ENCODE measurements at regions not wholly inside any gene's neighbourhood (a gene's known extent, or its start where the extent isn't known, plus 50 kb on each side); places are given as distances from the start of the nearest gene placed in this dataset.

DNA sequence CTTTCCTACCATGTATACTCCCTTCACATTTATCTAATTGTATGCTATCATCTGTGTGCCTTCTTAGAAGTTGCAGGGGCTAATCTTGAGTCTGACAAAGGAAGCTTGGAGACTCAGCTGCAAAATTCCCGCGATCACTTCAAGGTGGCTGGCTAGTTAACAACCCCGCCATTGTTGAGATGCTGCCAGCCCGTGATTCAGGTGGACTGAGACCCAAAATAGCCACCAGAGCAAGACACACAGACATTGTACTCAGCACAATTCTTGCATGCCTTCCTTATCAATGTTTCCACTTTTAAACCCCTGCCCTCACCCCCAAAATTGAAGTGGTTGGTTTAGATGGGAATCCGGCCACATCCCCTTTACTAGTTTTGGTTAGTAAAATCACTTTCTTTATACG, 225.8 kb upstream of the ZNF717 start:
- H3K27ac Mint-ChIP-seq = no peak overlapping the region
- no peaks in the 10 kb centered on the region for H3K27me3 Mint-ChIP-seq
- DNase-seq (no peak), ATAC-seq (ENCODE audit: low read depth) (no peak)
- H3K9me3 Mint-ChIP-seq = peaks cover 5% of the 10 kb centered on the region
- ChIA-PET CTCF (no interaction called here), POLR2A (no interaction called here)
- no peaks in the 10 kb centered on the region for H3K4me1 Mint-ChIP-seq
- TF ChIP-seq, protein P1, sequence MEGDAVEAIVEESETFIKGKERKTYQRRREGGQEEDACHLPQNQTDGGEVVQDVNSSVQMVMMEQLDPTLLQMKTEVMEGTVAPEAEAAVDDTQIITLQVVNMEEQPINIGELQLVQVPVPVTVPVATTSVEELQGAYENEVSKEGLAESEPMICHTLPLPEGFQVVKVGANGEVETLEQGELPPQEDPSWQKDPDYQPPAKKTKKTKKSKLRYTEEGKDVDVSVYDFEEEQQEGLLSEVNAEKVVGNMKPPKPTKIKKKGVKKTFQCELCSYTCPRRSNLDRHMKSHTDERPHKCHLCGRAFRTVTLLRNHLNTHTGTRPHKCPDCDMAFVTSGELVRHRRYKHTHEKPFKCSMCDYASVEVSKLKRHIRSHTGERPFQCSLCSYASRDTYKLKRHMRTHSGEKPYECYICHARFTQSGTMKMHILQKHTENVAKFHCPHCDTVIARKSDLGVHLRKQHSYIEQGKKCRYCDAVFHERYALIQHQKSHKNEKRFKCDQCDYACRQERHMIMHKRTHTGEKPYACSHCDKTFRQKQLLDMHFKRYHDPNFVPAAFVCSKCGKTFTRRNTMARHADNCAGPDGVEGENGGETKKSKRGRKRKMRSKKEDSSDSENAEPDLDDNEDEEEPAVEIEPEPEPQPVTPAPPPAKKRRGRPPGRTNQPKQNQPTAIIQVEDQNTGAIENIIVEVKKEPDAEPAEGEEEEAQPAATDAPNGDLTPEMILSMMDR (IDR thresholded peaks at IDR 0.05) = no peak
- no peak overlapping the region for H3K4me3 Mint-ChIP-seq
- H3K36me3 Mint-ChIP-seq (ENCODE audit: low read depth) = no peaks in the 10 kb centered on the region
- intact Hi-C loops (cut with micrococcal nuclease) = no loop called here

DNA sequence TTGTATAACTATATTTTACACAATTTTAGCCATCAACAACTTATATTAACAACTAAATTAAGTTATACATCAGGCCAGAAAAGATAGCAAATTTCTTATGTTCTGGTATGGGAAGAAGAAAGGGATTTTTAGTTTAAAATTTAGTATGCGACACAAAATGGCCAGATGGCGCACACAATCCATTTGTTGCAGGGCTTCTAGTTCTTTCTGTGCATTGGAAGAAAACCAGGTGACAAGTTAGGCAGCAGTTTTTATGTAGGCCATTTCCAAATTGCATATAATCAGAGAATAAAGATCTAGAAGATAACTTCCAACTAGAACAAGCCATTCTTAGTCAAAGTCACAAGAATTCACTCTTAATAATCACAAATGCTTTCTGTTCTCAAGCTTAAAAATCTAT, 230.1 kb upstream of the ZNF717 start:
- ChIA-PET CTCF (no interaction called here), POLR2A (no interaction called here)
- no peaks in the 10 kb centered on the region for H3K27me3 Mint-ChIP-seq
- H3K36me3 Mint-ChIP-seq (ENCODE audit: low read depth) = no peaks in the 10 kb centered on the region
- TF ChIP-seq, protein P1 (IDR thresholded peaks at IDR 0.05) = no peak
- ATAC-seq (ENCODE audit: low read depth) (no peak), DNase-seq (no peak)
- no peak overlapping the region for H3K27ac Mint-ChIP-seq
- no peaks in the 10 kb centered on the region for H3K9me3 Mint-ChIP-seq
- H3K4me3 Mint-ChIP-seq = no peak overlapping the region
- H3K4me1 Mint-ChIP-seq = no peaks in the 10 kb centered on the region
- intact Hi-C loops (cut with micrococcal nuclease) = no loop called here

DNA sequence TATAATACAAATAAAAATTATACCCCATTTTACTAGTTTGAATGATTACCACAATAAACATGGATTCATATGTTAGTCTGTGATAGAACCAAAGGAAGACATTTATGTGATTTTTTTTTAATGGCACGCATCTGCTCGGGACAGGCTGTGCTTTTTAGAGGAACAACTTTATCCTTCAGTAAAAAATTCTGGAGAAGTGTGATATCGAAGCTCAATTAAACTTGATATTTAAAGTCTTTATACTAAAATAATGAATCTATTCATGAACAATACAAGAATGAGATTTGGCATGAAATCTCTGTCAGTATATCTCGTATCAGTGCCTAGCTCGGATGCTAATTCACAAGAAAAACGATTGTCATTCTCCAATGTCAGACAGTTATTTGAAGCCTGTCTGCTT, 230.8 kb upstream of the ZNF717 start:
- H3K4me1 Mint-ChIP-seq = no peaks in the 10 kb centered on the region
- H3K9me3 Mint-ChIP-seq = no peaks in the 10 kb centered on the region
- TF ChIP-seq, protein P1 (IDR thresholded peaks at IDR 0.05) = no peak
- intact Hi-C loops (cut with micrococcal nuclease) = no loop called here
- H3K27me3 Mint-ChIP-seq = no peaks in the 10 kb centered on the region
- ATAC-seq (ENCODE audit: low read depth) (no peak), DNase-seq (no peak)
- ChIA-PET POLR2A (no interaction called here), CTCF (no interaction called here)
- H3K36me3 Mint-ChIP-seq (ENCODE audit: low read depth) = no peaks in the 10 kb centered on the region
- no peak overlapping the region for H3K27ac Mint-ChIP-seq
- H3K4me3 Mint-ChIP-seq = no peak overlapping the region

DNA sequence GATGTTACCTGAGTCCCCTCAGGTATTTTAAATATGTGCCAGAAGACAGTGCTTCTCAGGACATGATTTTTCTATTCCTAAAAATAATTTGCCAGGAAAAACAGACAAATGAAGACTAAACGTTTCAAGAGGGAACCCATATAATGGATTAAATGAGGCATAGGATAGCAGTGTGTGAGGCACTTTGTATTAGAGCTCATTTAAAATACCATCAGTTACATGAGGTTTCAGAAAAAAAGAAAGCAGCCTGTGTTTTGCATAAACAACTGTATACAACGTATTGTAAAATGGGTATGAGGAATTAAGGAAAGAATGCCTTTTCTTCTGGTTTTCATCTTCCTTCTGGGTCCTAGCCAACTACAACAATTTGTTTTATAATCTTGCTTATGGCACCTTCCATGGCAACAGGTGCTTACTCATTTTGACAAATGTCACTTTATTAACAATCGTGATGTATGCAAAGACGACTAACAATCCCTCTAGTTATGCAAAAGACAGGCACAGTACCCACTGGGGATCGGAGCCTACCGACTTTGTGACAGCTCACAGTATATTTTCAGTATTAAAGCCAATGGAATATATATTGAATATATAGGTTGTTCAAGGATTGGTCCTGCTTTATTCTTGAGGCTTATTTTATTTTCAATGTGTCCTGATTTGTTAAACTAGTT, 231.6 kb upstream of the ZNF717 start:
- ChIA-PET CTCF (no interaction called here), POLR2A (no interaction called here)
- TF ChIP-seq, protein P1 (IDR thresholded peaks at IDR 0.05) = no peak
- intact Hi-C loops (cut with micrococcal nuclease) = no loop called here
- ATAC-seq (ENCODE audit: low read depth) = no peak
- Mint-ChIP-seq H3K27me3 (no peaks in the 10 kb centered on the region), H3K4me1 (no peaks in the 10 kb centered on the region), H3K36me3 (ENCODE audit: low read depth) (no peaks in the 10 kb centered on the region), H3K27ac (no peak overlapping the region), H3K4me3 (no peak overlapping the region), H3K9me3 (no peaks in the 10 kb centered on the region)
- DNase-seq = no peak

DNA sequence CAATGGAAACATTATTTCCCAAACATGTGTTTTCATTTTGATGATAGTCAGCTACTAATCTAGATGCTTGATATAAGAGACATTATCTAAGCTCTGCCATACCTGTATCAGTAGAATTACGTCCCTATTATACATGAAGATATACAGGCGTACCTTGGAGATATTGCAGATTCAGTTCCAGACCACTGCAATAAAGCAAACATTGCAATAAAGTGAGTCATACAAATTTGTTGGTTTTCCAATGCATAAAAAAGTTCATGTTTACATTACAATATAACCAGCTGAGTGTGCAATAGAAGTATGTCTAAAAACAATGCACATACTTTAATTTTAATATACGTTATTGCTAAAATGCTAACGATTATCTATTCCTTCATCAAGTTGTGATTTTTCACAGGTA, 236.0 kb upstream of the ZNF717 start:
- Mint-ChIP-seq H3K27me3 (no peaks in the 10 kb centered on the region), H3K36me3 (ENCODE audit: low read depth) (no peaks in the 10 kb centered on the region), H3K4me3 (no peak overlapping the region), H3K27ac (no peak overlapping the region), H3K4me1 (no peaks in the 10 kb centered on the region), H3K9me3 (no peaks in the 10 kb centered on the region)
- intact Hi-C loops (cut with micrococcal nuclease) = no loop called here
- TF ChIP-seq, protein P1 (IDR thresholded peaks at IDR 0.05) = no peak
- ChIA-PET POLR2A (no interaction called here), CTCF (no interaction called here)
- DNase-seq (no peak), ATAC-seq (ENCODE audit: low read depth) (no peak)
